Epithelial cell of esophagus (primary cell): ENCODE measurements at regions not wholly inside any gene's neighbourhood (a gene's known extent, or its start where the extent isn't known, plus 50 kb on each side); places are given as distances from the start of the nearest gene placed in this dataset.

Experiments
- DNase-seq: peaks from one replicate; pipeline ENCODE4 v3.0.0; 2010; ENCODE audit warnings: low read depth
- H3K4me3 ChIP-seq: 2 replicates; pipeline ENCODE4 v1.5.1; 2011; ENCODE audit warnings: mild to moderate bottlenecking, low read length, control low read depth
- TF ChIP-seq, protein P1 (sequence below): IDR thresholded peaks from 2 replicates; pipeline ENCODE4 v1.5.1; 2011; ENCODE audit warnings: low read depth, mild to moderate bottlenecking, low read length, control low read depth, inconsistent platforms; ENCODE audit not compliant: insufficient read depth; ENCODE audit errors: missing control alignments

DNA sequence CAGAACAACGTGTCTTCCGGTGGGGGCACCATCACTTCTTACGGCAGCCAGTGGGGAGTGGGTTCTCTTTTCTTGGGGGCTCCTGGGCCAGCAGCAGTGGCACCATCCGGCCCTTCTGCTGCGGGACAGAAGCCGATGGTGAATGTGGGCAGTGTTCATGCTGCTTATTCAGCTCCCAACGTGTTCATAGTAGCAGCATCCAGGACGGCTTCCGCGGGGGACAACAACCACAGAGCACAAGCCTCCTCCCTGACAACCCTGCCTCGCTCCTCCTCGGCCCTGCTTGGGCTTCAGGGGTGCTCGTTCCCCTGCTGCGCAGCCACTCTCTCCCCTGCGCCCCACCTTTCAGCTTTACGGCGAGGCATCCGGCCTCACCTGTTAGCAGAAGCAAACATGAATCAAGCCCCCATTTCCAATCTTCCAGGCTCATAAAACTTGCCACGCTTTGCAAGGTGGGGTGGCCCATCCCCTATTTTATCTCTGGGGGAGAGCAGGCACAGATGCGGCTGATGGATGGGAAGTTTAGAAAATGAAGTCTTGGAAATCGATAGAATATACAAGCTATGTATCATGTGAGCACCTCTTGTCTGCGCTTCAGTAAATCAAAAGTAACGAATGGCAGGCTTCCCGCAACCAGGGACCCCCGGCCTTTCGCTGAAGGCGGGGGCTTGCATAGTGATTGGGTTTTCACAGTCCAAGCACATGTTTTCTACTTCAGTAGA lies 191.8 kb upstream of the NECTIN1 start:
- TF ChIP-seq, protein P1, sequence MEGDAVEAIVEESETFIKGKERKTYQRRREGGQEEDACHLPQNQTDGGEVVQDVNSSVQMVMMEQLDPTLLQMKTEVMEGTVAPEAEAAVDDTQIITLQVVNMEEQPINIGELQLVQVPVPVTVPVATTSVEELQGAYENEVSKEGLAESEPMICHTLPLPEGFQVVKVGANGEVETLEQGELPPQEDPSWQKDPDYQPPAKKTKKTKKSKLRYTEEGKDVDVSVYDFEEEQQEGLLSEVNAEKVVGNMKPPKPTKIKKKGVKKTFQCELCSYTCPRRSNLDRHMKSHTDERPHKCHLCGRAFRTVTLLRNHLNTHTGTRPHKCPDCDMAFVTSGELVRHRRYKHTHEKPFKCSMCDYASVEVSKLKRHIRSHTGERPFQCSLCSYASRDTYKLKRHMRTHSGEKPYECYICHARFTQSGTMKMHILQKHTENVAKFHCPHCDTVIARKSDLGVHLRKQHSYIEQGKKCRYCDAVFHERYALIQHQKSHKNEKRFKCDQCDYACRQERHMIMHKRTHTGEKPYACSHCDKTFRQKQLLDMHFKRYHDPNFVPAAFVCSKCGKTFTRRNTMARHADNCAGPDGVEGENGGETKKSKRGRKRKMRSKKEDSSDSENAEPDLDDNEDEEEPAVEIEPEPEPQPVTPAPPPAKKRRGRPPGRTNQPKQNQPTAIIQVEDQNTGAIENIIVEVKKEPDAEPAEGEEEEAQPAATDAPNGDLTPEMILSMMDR: no peak
- DNase-seq: no peak

DNA sequence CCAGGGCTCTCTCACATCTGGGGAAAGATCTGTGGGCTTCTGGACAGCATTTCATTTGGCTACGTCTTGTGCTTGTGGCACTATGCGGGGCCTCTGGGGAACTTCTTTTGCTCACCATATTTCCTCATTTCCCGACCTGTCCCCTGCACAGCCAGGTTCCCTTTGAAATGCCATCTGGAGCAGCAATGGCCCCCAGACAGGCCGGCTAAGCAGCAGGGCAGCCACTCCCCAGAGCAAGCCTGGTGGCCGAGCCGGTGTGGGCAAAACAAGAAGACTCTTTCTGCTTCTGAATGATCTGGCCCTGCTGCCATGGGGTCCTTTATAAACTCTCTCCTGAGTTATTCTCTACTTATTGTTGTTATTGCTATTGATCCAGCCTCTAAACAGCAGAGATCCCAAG lies 190.7 kb upstream of the NECTIN1 start:
- no peak for DNase-seq
- TF ChIP-seq, protein P1: no peak
- no peak overlapping the region for H3K4me3 ChIP-seq

More for the DNA sequence above, 191.8 kb upstream of the NECTIN1 start:
- no peak overlapping the region for H3K4me3 ChIP-seq

DNA sequence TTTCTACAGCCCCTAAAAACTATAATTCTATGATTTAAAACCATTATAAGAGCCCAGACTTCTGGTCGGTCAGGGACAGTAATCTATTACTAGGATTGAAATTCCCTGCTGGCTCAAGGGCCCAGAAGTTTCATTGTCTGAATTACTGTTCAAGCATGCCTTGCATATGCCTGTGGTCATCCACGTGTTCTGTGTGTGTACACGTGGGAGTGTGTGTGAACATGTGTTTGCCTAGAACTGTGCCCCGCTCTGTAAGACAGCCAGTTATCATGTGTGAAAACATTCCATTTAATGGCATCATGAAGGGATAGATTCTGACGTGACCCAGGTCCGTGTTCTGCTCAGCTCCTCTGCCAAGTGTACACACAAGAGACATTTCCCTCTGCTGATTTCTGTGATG lies 189.3 kb upstream of the NECTIN1 start:
- TF ChIP-seq, protein P1: no peak
- no peak for DNase-seq
- H3K4me3 ChIP-seq: no peak overlapping the region

DNA sequence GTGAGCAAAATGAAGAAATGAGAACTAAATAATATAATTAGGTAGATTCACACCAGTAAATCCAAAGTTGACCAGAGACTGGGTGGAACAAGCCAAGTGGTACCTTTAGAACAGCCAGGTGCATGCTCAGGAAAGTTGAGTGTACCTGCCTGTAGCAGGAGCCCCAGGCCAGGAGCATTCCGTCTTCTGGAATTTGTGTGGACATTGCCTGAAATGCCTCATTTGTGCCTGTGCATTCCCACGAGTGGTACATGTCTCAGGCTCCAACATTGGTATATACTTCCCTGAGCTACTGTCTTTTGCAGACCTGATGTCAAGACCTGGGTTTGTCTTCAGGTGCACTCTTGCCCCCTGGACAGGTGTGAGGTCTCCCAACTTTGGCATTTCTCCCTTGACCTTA lies 187.6 kb upstream of the NECTIN1 start:
- TF ChIP-seq, protein P1: no peak
- H3K4me3 ChIP-seq: no peak overlapping the region
- DNase-seq: no peak

DNA sequence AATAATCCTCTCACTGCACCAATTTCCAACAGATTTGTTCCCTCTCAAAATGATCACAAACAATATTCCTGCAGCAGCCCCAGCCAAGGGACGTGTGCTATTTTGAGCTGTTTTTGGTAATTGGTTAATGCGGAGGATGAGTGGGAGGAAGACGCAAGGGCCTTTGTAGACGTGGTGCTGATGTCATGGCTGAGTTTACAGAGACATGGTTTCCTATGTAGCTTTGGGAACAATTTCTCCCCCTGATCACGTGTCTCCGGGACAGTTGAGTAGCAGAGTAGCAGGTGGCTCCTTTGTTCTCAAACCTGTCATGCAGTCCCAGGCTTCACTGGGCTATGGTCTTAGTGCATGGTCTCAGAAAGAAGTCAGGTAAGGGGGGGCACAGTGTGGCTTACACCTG lies 183.2 kb upstream of the NECTIN1 start:
- TF ChIP-seq, protein P1: no peak
- no peak for DNase-seq
- H3K4me3 ChIP-seq: no peak overlapping the region

DNA sequence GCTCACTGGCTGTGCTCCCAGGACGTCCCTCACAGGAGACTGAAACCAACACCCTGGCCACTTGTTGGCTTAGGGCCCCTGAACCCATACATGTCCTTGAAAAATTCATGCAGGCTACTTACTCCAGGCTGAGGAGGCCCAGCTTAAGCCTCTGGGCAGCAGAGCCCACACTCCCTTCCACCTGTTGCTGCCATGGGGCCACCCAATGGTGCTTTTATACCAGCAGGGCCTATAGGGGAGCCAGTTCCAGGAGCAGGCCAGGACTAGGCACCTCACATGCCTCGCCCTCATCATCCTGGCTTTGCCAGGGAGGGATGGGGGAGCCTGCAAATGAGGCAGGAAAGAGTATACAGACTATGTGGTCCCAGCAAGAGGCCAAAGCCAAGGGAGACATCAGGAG lies 181.7 kb upstream of the NECTIN1 start:
- TF ChIP-seq, protein P1: no peak

DNA sequence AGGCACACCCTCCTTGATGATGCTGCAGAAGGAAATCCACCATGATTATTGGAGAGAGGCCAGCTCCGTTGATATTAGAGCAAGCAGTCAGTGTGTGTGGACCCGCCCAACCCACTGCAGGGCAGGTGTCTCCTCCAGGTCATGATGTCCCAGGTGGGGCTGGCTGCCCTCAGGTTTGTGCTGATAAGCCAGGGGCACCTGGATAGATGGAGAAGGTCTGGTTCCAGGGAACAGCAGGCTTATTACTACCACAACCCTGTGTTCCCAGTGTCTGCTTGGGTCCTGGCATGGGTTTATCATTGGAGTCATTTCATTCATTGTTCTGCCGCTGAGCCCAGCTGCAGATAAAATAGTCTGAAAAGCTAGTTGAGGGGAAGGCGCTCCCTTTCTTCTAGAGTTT lies 181.1 kb upstream of the NECTIN1 start:
- no peak for DNase-seq
- TF ChIP-seq, protein P1: no peak
- no peak overlapping the region for H3K4me3 ChIP-seq

More for the DNA sequence above, 181.7 kb upstream of the NECTIN1 start:
- DNase-seq: no peak
- H3K4me3 ChIP-seq: no peak overlapping the region
